Skeletal muscle satellite cell (primary cell): ENCODE measurements at regions not wholly inside any gene's neighbourhood (a gene's known extent, or its start where the extent isn't known, plus 50 kb on each side); places are given as distances from the start of the nearest gene placed in this dataset.
"Not testable (repeated sequence)": the region's sequence is repeated elsewhere in the genome, so short reads cannot be mapped to it uniquely, and the experiment has no call there.

ENCODE experiments used
- H3K27me3 ChIP-seq: 2 replicates; pipeline ENCODE4 v1.7.0; 2013; ENCODE audit warnings: low read length; ENCODE audit not compliant: control insufficient read depth, insufficient read depth
- H3K36me3 ChIP-seq: 2 replicates; pipeline ENCODE4 v1.7.0; 2013; ENCODE audit warnings: mild to moderate bottlenecking, control low read depth, low read length; ENCODE audit not compliant: insufficient read depth
- H3K4me1 ChIP-seq: 2 replicates; pipeline ENCODE4 v1.7.0; 2013; ENCODE audit warnings: low read length; ENCODE audit not compliant: control insufficient read depth, insufficient read depth
- H3K4me2 ChIP-seq: 2 replicates; pipeline ENCODE4 v1.7.0; 2013; ENCODE audit warnings: mild to moderate bottlenecking, low read length
- H3K4me3 ChIP-seq: 2 replicates; pipeline ENCODE4 v1.7.0; 2013; ENCODE audit warnings: low read length
- H3K9ac ChIP-seq: 2 replicates; pipeline ENCODE4 v1.7.0; 2013; ENCODE audit warnings: mild to moderate bottlenecking, low read depth, low read length, moderate library complexity
- H3K9me3 ChIP-seq: replicated peaks from 2 replicates; pipeline ENCODE4 v1.7.0; 2013; ENCODE audit warnings: mild to moderate bottlenecking, control low read depth, low read length

- Histone ChIP-seq H3K4me1 (peaks cover 20% of the 10 kb centered on the region), H3K4me3 (no peak overlapping the region), H3K36me3 (no peaks in the 10 kb centered on the region), H3K27me3 (no peaks in the 10 kb centered on the region), H3K9me3 (no peaks in the 10 kb centered on the region), H3K9ac (no peak overlapping the region), H3K4me2 (no peak overlapping the region)
These were observed 365.9 kb upstream of the IGFBP3 start for GRCh38 chr7:46286957-46287356.

DNA sequence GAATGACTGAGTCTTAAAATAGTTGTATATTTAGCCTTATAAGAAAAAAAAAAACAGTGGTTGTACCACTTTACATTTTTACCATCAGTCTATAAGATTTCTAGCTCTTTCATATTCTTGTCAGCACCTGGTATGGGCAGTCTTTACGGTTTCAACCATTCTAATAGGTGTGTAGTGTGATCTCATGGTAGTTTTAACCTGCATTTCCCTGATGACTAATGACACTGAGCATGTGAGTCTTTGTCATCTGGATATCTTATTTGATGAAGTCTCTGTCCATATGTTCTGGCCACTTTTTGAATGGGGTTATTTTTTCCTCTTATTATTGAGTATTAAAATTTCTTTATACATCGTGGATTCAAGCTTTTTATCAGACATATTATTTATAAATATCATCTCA lies 365.3 kb upstream of the IGFBP3 start:
- H3K9me3 ChIP-seq: no peaks in the 10 kb centered on the region
- H3K4me1 ChIP-seq: peaks cover 16% of the 10 kb centered on the region
- H3K4me3 ChIP-seq: no peak overlapping the region
- H3K9ac ChIP-seq: no peak overlapping the region
- no peaks in the 10 kb centered on the region for H3K27me3 ChIP-seq
- H3K4me2 ChIP-seq: no peak overlapping the region
- H3K36me3 ChIP-seq: no peaks in the 10 kb centered on the region

- no peak overlapping the region for H3K4me3 ChIP-seq
- H3K4me1 ChIP-seq: peaks cover 11% of the 10 kb centered on the region
- H3K4me2 ChIP-seq: no peak overlapping the region
- H3K9me3 ChIP-seq: no peaks in the 10 kb centered on the region
- H3K27me3 ChIP-seq: no peaks in the 10 kb centered on the region
- no peak overlapping the region for H3K9ac ChIP-seq
- H3K36me3 ChIP-seq: no peaks in the 10 kb centered on the region
These were observed 364.8 kb upstream of the IGFBP3 start for GRCh38 chr7:46285878-46286277.

GRCh38 chr7:46283852-46284251 lies 362.8 kb upstream of the IGFBP3 start:
- Histone ChIP-seq H3K9ac (no peak overlapping the region), H3K27me3 (no peaks in the 10 kb centered on the region), H3K4me2 (no peak overlapping the region), H3K36me3 (no peaks in the 10 kb centered on the region), H3K9me3 (no peaks in the 10 kb centered on the region), H3K4me1 (no peaks in the 10 kb centered on the region), H3K4me3 (no peak overlapping the region)

GRCh38 chr7:46282155-46282554 lies 361.1 kb upstream of the IGFBP3 start:
- no peaks in the 10 kb centered on the region for H3K9me3 ChIP-seq
- no peak overlapping the region for H3K4me2 ChIP-seq
- no peaks in the 10 kb centered on the region for H3K27me3 ChIP-seq
- H3K9ac ChIP-seq: no peak overlapping the region
- no peak overlapping the region for H3K4me3 ChIP-seq
- H3K4me1 ChIP-seq: no peaks in the 10 kb centered on the region
- H3K36me3 ChIP-seq: no peaks in the 10 kb centered on the region

- Histone ChIP-seq H3K4me3 (no peak overlapping the region), H3K4me1 (no peaks in the 10 kb centered on the region), H3K4me2 (no peak overlapping the region), H3K27me3 (no peaks in the 10 kb centered on the region), H3K36me3 (no peaks in the 10 kb centered on the region), H3K9ac (no peak overlapping the region), H3K9me3 (no peaks in the 10 kb centered on the region)
These were observed 360.0 kb upstream of the IGFBP3 start for GRCh38 chr7:46281071-46281470.

GRCh38 chr7:46279290-46279689 lies 358.2 kb upstream of the IGFBP3 start:
- no peak overlapping the region for H3K4me2 ChIP-seq
- H3K27me3 ChIP-seq: no peaks in the 10 kb centered on the region
- H3K36me3 ChIP-seq: no peaks in the 10 kb centered on the region
- no peak overlapping the region for H3K9ac ChIP-seq
- no peaks in the 10 kb centered on the region for H3K4me1 ChIP-seq
- H3K4me3 ChIP-seq: no peak overlapping the region
- H3K9me3 ChIP-seq: no peaks in the 10 kb centered on the region

DNA sequence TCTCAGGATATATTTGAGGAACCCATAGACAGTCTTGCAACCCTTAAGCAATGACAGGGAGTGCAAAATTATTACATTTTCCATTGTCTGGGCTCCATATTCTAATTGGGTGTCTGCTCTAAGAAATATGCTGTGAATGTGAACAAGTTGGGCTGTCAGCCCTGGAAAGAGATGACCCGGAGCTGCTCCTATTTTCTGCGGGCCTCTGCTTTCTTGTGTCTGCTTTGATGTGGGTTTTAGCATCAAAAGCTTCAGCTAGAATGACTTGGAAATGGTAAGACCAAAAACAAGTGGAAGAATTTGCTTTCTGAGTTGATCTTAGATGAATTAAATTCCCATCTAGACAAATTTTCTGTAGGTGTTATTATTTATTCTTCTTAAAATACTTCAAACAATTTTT lies 343.6 kb upstream of the IGFBP3 start:
- Histone ChIP-seq H3K4me1 (peaks cover 2% of the 10 kb centered on the region), H3K9ac (no peak overlapping the region), H3K4me2 (no peak overlapping the region), H3K36me3 (no peaks in the 10 kb centered on the region), H3K27me3 (no peaks in the 10 kb centered on the region), H3K4me3 (no peak overlapping the region), H3K9me3 (peaks cover 4% of the 10 kb centered on the region)

- H3K9ac ChIP-seq, H3K4me2 ChIP-seq, H3K36me3 ChIP-seq, H3K9me3 ChIP-seq, H3K27me3 ChIP-seq, H3K4me3 ChIP-seq: not testable (repeated sequence)
- peaks cover 21% of the 10 kb centered on the region for H3K4me1 ChIP-seq
These were observed 340.6 kb upstream of the IGFBP3 start for GRCh38 chr7:46261638-46262037.

GRCh38 chr7:46259947-46260346 lies 338.9 kb upstream of the IGFBP3 start:
- Histone ChIP-seq H3K9ac (no peak overlapping the region), H3K9me3 (peaks cover 4% of the 10 kb centered on the region), H3K4me1 (peaks cover 21% of the 10 kb centered on the region), H3K4me2 (no peak overlapping the region), H3K4me3 (no peak overlapping the region), H3K36me3 (no peaks in the 10 kb centered on the region), H3K27me3 (no peaks in the 10 kb centered on the region)

DNA sequence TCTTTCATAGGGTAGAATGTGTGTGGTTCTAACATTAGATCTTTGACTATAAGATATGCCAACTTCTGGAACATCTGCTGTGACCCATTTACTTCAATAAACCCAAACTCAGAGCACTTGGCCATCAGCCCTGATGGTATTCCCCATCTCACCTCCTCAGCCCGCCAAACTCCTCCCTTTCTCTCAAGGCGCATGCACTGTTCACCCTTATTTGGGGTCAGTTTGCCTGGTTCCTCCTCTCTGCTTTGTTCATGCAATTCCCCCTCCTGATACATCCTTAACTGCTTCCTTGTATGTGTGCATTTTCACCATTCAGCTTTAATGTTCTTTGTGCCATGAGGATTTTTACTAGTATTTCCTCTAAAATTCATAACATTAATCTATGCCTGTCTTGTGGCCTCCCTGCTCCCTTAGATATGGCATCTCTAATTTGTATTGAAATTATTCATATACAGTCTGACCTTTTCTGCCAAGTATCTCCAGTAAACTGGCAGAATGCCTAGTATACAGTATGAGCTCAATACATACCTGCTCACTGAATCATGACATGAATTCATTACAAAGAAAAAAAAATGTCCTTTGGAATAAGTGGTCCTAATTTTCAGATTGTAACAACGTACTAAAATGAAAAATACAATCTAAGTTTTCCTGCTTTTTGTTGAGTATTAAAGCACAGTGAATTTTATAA lies 336.8 kb upstream of the IGFBP3 start:
- Histone ChIP-seq H3K9me3 (peaks cover 4% of the 10 kb centered on the region), H3K9ac (no peak overlapping the region), H3K4me1 (peaks cover 21% of the 10 kb centered on the region), H3K4me3 (no peak overlapping the region), H3K36me3 (no peaks in the 10 kb centered on the region), H3K4me2 (peak overlapping the region; percentile 22), H3K27me3 (no peaks in the 10 kb centered on the region)

GRCh38 chr7:46256870-46257661 lies 336.0 kb upstream of the IGFBP3 start:
- peaks cover 21% of the 10 kb centered on the region for H3K4me1 ChIP-seq
- no peak overlapping the region for H3K9ac ChIP-seq
- H3K4me2 ChIP-seq: no peak overlapping the region
- no peak overlapping the region for H3K4me3 ChIP-seq
- peaks cover 4% of the 10 kb centered on the region for H3K9me3 ChIP-seq
- H3K27me3 ChIP-seq: no peaks in the 10 kb centered on the region
- no peaks in the 10 kb centered on the region for H3K36me3 ChIP-seq
